NCI-H524 treated with DMSO at 0.1 percent for 48 hours (cell line): ENCODE measurements at regions not wholly inside any gene's neighbourhood (a gene's known extent, or its start where the extent isn't known, plus 50 kb on each side); places are given as distances from the start of the nearest gene placed in this dataset.

Experiments
- DNase-seq: peaks from one replicate; lab custom pipeline; 2025; lab: John Stamatoyannopoulos, UW

- no peak for DNase-seq
Observed at GRCh38 chr3:152218602-152219001, 50.1 kb upstream of the MBNL1 start.
